HCEC 1CT (cell line): ENCODE measurements at regions not wholly inside any gene's neighbourhood (a gene's known extent, or its start where the extent isn't known, plus 50 kb on each side); places are given as distances from the start of the nearest gene placed in this dataset.

Source experiments
- DNase-seq: peaks from one replicate; pipeline ENCODE4 v3.0.0-alpha.2; 2017

DNA sequence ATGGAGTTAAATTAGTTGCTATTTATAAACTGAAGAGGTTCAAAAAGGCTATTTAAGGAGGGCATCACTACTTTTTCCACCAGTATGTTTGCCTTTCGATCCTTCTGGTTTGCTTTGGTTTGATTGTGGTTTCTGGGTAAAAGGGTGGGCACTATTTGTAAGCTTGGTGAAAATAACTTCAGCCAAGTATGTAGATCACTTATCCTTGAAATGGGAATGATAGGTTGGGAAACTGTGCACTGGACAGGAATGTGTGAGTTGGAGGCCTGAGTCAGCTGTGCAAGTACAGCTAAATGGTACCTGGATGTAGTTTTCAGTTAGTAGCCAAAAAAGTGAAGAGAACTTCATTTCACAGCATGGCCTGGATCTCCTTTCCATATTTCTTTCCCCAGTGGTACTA lies 466.2 kb downstream of the ENC1 start:
- no peak for DNase-seq

DNA sequence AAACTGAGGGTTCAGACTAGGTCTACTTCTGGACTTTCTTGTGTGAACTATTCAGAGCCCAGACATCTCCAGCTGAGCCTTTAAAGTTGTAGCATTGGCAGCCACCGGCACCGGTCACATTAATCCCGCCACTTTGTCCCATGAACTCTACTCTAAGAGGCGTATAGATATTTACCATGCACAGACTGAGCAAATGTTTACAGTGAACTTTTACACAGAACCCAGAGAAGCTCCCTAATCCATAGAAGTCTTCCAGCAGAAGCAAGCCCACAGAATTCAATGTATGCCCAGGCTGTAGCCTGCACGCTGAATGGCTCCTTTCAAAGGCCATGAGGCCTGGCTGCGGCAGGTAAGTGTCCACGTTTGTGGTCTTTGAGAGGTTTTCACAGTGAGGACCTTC lies 466.9 kb downstream of the ENC1 start:
- DNase-seq, result no peak

DNA sequence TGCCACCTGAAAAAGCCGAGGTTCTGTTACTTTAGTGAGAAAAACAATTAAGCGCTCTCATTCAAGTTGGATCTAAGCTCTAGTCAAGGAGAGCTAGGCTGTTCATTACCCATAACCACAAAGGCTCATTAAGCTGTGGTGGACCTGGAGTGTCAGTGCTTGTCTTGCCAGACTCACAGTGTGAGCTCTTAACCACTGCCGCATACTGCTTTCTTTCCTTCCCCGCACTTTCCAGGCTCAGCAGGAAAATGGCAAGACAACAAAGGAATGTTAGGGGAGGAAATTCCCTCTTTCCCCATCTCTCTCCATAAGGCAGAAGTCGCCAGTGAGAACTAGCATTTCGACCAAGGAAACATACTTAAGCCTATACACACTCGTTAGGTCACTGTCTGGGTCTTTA lies 467.3 kb downstream of the ENC1 start:
- no peak for DNase-seq

DNA sequence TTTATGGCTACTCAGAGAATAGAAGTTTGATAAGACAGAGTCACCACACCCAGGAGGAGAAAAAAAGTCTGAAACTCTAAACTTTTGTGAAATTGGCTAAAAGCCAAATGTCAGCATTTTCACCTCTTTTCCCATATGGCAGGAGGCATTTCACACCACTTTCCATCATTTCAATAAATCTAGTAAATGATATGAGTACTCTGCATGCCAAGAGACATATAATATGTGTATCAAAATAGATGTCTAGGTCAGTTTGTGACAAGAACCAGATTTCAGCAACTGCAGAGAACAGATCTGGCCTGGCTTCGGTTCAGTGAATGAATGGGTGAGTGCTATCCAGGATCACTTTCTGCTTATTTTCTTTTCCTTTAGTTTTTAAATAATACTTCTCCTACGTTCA lies 470.8 kb downstream of the ENC1 start:
- DNase-seq, result no peak

DNA sequence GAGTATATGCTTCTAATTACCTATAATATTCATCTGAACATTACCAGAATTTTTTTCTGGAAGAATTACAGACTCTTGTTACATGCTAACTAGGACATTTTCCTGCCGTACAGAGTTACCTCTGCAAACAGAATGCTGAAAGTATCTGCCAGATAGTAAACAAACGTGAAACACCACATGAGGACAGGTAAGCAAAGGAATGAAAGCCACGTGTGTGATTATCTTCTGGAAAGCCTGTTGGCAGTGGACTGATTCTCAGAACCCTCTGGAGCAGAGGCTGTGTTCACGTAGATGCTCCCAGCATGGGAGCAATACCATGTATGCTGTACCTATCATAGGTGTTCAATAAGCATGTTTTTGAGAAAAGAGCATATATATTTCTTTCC lies 472.6 kb downstream of the ENC1 start:
- no peak for DNase-seq

DNA sequence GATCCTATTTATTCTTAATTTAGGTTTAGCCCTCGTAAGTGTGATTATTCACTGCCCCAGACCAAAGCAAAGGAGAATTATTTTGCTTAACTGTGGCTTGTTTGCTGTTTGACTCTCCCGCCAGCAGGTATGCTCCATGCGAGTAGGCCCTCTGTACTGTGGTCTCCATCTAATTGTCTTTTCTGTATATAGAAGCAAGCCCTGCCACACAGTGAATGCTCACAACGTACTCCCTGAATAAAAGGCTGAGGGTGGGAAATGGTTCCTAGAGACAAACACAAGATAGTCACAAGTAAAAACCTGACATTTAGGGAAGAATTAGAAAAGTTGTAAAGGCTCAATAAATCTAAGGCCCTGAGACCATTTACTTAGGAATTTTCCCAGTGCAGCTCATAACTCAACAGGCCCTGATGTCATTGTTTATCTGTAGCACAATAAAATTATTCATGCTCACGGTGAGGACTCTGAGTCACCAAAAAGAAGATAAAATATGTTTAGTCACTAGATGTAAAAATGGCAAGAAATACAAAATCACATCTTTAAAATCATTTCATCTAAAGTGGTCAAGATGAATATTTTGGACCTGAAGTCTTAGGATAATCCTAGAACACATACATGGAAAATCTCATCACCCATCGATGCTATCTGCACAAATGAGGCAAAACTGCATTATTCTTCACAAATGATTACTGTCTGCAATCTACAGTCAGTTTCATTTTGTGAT lies 473.2 kb downstream of the ENC1 start:
- peak; percentile 82 for DNase-seq

DNA sequence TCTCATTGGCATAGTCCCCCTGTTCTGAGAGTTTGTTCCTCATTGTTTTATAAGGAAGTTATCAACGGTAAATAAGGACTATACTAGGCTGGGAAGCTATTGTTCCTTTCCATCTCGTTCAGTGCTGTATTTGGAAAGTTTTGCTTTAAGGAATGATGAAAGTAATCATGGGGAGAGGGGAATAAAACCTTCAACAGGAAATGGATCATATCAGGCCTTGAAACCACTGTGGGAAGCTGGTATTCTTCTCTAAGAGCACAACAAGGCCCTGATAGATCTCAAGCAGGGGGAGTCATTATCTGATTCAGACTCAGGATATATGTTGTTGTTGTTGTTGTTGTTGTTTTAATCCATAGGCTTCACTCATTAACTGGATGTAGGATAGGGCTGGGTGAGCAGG lies 474.5 kb downstream of the ENC1 start:
- DNase-seq, result no peak

DNA sequence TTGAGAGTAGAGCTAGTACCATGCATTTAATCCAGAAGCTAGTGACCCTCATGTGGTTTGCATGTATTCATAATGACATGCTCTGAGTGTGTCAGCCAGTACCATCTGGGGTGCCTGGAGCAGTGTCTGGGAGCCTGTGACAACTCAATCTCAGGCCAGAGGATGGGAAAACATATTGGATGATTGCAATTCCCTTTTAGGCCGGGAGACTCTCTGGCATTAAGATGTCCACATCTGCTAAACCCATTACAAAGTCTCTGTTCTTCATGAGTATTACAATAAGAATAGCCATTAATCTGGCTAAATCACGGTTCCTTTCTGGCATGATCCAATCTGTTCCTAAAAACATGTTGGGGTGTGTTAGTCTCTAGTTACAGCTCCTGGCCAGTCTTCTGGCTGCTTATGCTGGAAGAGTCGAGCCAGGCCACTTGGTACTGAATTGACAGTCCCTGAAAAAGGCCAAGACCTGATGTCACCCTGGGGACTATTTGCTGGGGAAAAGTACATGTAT lies 475.7 kb downstream of the ENC1 start:
- no peak for DNase-seq

DNA sequence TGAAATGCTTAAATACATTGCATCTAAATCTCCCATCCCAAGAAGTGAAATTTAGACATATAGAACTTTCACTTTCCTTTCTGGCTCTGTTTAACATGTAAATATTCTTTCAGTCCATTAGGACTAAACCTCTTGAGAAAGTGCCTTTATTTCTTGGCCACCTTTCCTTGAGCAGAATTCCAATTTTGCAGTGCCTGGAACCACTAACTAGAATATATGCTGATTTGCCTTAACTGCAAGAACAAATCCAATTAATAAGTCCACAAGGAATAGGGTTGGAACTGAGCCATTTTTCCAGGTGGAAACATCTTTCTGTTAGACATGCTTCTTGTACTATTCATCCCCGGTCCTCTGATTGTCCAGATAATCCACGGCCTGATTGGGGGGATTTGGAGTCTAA lies 478.0 kb downstream of the ENC1 start:
- DNase-seq, result no peak

DNA sequence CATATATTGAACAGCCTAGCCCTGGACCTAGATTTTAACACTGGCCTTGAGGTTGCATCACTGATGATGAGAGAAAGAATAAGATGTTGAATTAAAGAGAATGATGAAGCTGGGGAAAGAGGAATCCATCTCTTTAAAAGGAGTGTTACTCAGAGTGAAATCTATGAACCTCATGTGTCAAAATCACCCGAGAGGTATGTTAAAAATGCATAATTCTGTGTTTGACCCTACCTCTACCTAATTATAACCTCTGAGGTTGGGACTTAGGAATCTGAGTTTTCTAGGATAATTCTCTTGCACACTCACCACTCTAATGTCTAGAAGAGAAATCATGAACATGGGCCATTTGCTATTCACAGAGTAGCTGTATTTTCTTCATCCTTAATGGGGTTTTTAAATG lies 479.4 kb downstream of the ENC1 start:
- no peak for DNase-seq

DNA sequence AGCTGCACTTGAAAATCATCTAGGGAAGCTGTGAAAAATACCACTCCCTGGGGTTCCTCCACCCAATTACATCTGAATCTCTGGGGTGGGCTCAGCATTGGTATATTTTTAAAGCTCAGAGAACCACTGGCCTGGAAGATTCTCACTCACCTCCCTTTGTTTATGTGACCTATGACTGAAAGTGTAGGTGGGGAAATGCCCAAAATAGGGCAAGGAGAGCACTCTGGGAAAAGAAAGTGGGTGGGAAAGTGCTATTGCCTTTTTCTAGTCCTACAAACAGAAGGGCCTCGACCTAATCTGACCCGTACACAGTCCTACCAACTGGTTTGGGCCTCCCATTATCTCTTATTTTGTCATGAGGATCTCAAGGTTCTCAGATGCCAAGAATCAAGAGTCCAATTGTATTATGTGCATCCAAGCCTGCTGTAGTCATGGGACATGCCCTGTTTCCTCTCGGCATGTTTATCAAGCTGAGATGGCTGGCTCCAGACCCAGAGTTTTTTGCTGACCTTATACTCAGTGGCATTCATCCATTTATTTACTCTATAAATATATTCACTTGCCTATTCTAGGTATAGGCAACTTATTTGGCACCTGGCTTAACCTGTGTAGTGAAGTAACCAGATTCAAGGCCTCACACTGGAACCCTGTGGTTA lies 483.7 kb downstream of the ENC1 start:
- DNase-seq, result no peak

DNA sequence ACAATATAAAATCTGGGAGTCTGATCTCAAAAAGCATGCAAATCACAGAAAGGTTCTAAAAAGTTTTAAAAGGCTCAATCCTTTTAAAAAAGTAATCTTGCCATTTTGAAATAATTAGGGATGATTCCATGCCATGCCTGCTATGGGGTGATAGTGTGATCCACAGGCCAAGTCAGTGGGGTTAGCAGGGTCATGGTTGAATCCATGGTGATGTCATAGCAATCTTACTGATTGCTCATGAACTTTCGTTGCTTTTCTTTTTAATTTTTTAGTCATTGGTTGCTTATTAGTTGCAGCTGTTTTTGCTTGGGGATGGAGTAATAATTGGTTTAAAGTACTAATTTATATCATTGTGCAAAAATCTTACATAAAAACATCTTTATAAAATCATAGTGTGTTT lies 485.0 kb downstream of the ENC1 start:
- peak; percentile 34 for DNase-seq

DNA sequence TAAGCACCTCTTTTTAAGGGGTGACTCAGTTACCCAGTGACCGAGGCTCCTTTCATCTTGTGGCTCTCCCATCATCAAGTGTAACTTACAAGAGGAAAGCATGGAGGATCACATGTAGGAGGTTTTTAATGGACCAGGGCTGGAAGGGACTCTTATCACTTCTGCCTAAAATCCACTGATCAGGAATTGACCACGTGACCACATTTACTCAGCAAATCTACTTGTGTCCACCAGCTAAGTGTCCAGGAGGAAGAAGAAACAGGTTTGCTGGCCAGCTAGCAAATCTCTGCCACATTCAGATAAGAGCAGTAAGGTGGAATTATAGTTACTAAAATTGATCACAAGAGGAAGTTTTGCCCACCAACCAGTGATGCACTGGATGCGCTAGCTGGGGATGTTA lies 486.0 kb downstream of the ENC1 start:
- no peak for DNase-seq

DNA sequence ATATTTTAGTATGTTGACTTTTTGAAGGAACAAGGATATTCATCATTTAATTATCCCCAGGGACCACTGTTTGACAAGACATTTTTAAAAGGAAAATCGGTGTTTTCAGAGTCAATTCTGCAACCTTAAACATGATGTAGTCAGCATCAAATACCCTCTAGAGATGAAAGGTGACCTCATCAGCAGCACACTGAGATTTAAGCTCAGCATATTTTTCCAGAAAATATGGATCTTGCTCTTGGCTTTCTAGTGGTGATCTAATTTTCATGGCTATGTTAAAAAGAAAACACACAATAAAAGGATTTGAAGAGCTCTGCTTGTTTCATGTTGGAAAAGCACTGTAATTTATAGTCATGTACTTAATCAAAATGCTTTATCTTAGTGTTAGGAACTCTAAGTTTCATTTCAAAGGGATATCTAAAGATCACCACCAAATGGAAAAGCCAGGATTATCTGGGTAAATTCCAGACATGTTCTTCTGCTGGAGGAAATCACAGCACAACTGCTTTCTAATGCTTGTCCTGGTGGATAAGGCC lies 487.2 kb downstream of the ENC1 start:
- DNase-seq, result no peak

DNA sequence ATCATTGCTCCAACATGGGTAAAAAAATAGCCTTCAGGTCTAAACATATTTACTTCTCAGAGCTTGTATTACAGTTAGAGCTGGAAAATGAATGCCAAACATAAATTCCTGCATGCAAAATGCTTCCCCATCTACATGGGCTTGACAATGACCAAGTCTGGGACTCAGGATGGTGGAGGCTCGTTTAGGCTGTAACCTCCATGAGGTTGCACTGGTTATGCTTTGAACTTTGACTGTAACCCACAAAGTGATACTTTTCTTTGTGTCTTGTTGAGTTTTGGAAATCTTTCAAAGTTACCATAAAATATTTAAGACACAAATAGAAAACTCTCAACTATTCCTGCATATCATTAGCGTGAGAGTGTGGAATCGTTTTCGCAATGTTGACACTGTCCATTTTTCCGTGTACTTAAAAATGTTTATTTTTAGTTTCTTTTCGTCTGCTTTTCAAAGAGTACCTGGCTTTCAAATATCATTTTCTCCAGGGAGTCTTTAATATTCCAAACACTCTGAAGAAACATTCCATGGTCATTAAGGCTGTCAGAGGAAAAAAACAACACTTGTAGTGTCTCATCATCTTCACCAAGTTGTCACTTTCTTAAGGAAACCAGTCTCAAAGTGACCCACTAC lies 487.8 kb downstream of the ENC1 start:
- DNase-seq, result no peak

DNA sequence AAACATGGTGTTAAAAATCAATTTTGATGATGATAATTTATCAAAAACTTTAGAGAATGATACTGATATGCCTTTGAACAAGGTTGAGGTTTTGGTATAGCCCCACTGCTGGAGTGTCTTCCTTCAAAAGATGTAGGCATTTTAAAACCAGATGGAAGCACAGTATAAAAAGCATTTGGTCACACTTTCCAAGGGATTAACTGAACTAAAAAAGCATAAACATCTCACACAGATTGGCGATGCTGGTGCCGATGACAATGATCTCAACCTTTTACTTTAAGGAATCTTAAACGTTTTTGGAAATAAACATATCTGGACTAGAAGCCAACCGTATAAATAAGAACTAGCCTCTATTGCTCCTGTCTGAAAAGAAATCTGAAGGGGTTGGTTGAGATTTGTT lies 488.4 kb downstream of the ENC1 start:
- no peak for DNase-seq

DNA sequence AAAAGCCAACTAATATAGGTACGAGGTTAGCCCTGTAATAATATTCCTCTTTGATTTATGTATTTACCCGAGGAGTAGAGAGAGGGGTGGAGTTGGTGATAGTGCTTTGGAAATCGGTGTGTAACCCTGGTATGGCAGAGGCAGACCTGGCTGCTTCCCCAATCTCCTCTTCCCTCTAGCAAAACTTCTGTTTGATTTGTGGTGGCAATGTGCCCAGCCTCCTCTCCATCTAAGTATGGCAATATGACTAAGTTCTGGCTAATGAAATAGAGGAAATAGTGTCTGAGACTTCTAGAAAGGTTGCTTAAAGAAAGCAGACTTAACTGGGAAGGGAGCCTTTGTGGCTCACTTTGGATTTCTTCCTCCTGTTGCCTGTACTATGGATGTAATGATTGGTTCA lies 491.1 kb downstream of the ENC1 start:
- peak; percentile 45 for DNase-seq

DNA sequence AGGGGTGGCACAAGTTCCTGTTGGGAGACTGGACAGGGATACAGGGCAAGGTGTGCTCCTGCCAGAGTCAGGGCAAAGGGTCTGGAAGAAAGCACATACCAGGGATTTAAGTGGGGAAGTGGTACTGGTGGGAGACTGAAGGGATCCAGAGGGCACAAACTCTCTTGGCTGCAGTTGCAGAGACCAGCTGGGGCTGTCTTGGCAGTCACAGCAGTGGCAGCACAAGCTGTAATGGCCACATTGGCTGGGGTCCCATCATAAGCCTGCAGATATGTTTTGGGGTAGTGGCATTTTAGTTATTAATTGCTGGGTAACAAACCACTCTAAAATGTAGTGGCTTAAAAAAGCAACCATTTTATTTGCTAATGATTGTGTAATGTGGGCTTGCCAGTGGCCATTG lies 492.2 kb downstream of the ENC1 start:
- DNase-seq, result no peak

DNA sequence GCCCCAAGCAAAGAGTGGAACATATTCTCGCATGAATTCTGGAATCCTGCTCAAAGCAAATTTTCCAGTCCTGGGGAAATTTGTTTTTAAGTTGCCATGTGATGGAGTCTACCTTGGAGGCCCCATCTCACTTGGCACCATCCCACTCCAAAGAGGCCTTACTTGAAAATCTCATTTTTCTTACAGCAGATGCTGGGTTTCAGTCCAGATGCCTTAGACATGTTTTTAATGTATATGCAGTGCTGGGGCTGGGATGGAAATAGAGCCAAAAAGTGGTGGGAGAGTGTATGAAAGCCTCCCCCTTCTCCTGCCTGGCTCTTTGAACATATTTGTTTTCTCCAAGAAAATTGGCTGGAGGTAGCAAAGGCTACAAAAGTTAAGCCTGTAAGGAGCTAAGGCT lies 493.7 kb downstream of the ENC1 start:
- no peak for DNase-seq

DNA sequence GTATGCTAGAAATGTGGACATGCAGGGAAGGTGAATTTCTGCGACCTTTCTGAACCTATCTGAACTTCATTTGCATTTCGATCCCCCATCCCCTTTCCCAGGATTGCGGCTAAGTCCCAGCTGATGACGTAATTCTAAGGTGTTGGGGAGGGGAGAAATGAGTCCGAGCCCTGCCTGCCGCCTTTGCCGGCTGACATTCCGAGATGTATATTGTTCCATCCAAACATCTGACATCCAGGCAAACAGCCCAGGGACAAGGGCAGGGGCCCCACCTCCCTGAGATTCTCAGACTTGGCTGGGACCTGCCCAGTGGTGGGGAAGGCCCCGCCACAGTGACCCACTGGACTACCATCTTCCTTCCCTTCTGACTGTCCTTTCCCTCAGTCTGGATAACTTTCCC lies 494.6 kb downstream of the ENC1 start:
- no peak for DNase-seq

DNA sequence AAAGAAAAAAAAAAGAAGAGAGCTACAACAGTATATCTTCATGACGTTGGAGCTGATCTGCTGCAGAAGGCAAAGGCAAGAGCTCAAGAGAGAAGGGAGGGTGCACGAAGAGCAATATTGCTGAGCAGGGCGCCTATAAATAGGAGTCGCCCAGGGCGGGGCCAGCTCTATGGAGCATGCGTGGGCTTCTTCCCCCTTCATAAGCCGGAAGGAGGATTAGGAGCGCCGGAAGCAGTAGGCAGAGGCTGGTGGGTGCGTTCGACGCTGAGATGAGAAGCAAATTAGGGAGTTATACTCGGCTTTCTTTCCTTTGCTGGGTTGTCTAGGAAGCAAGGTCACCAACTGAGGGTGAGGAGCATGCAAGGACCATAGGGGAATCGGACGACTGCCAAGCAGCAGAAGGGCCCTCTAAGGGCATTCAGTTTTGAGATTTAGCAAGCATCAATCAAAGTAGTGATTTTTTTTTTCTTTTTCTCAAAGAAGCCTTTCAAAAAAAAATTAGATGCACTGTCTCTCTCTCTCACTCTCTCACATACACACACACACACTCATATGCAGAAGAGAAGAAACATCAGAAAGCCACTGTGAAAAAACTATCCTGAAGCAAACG lies 496.7 kb downstream of the ENC1 start:
- no peak for DNase-seq

DNA sequence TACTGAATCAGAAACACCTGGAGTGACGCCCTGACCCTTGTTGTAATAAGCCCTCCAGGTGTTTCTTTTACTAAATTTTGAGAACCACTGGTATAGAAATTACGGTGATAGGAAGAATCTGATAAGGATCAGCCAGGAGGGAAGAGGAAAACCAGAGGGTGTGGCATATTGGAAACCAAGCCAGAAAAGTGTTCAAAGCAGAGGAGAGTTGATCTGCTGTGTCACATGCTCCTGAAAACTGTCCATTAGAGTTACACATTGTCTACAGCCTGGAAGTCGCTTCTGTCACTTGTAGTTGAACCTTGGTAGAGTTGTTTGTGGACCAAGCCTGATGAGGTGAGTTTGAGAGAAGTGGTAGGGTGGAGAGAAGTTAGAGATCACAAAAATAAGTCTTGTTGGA lies 497.4 kb downstream of the ENC1 start:
- DNase-seq, result no peak

DNA sequence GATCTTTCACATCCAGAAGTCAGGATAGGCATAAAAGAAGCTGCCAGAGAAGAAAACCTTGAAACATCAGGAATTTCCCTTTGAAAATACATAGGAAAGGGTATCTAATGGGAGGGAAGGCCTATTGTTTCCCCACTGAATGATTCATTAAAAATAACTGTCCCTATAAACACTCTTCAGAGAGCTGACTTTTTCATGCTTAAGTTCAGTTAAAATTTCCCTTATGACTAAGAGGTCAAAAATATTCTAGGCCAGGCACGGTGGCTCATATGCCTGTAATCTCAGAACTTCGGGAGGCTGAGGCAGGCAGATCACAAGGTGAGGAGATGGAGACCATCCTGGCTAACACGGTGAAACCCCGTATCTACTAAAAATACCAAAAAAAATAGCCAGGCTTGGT lies 499.5 kb downstream of the ENC1 start:
- peak; percentile 36 for DNase-seq

DNA sequence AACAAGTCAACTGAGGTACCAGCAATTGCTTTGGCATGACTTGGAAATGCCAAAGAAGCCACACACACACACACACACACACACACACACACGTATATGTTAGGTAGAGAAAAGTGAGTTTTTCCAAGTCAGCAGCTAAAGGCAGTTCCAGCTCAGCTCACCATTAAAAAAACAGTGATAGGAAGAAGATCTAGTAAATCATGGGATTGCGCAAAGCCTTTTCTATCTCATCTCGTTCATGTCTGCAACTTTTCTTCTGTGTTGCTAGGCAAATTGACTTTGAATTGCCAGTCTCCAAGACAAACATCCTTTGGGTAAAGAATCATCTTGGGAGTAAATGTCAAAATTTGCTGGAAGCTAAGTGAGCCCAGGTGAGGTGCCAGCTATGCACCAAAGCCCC lies 500.1 kb downstream of the ENC1 start:
- no peak for DNase-seq
